Fibroblast of villous mesenchyme (primary cell): ENCODE measurements at regions not wholly inside any gene's neighbourhood (a gene's known extent, or its start where the extent isn't known, plus 50 kb on each side); places are given as distances from the start of the nearest gene placed in this dataset.

ENCODE experiments used
- DNase-seq: peaks from one replicate; pipeline ENCODE4 v3.0.0-alpha.2; 2010; ENCODE audit warnings: low read depth
- H3K4me3 ChIP-seq: 2 replicates; pipeline ENCODE4 v1.5.1; 2011; ENCODE audit warnings: low read depth, mild to moderate bottlenecking, low read length
- CTCF ChIP-seq: IDR thresholded peaks from 2 replicates; pipeline ENCODE4 v1.5.1; 2012; ENCODE audit warnings: low read depth, mild to moderate bottlenecking, low read length; ENCODE audit not compliant: insufficient read depth

- peak; percentile 20 for DNase-seq
- TF ChIP-seq CTCF, result peak; percentile 50
- H3K4me3 ChIP-seq, result no peak overlapping the region
Observed at GRCh38 chr9:108468364-108468763, 387.4 kb downstream of the ACTL7B start.

GRCh38 chr9:108467653-108468324, 388.0 kb downstream of the ACTL7B start:
- H3K4me3 ChIP-seq, result no peak overlapping the region
- TF ChIP-seq CTCF, result no peak
- peak; percentile 15 for DNase-seq

GRCh38 chr9:108467161-108467560, 388.6 kb downstream of the ACTL7B start:
- DNase-seq, result no peak
- no peak for TF ChIP-seq CTCF
- no peak overlapping the region for H3K4me3 ChIP-seq

- no peak for DNase-seq
- H3K4me3 ChIP-seq, result no peak overlapping the region
- no peak for TF ChIP-seq CTCF
Observed at GRCh38 chr9:108466304-108466703, 389.5 kb downstream of the ACTL7B start.

GRCh38 chr9:108463932-108464606, 391.7 kb downstream of the ACTL7B start:
- no peak for TF ChIP-seq CTCF
- no peak overlapping the region for H3K4me3 ChIP-seq
- DNase-seq, result no peak

- DNase-seq, result no peak
- TF ChIP-seq CTCF, result no peak
- H3K4me3 ChIP-seq, result no peak overlapping the region
Observed at GRCh38 chr9:108456903-108457302, 398.9 kb downstream of the ACTL7B start.
